H4 (cell line): ENCODE measurements at regions not wholly inside any gene's neighbourhood (a gene's known extent, or its start where the extent isn't known, plus 50 kb on each side); places are given as distances from the start of the nearest gene placed in this dataset.
"Not testable (repeated sequence)": the region's sequence is repeated elsewhere in the genome, so short reads cannot be mapped to it uniquely, and the experiment has no call there.

ENCODE experiments used
- DNase-seq: peaks from one replicate; pipeline ENCODE4 v3.0.0-alpha.2; 2015; ENCODE audit warnings: low spot score

DNA sequence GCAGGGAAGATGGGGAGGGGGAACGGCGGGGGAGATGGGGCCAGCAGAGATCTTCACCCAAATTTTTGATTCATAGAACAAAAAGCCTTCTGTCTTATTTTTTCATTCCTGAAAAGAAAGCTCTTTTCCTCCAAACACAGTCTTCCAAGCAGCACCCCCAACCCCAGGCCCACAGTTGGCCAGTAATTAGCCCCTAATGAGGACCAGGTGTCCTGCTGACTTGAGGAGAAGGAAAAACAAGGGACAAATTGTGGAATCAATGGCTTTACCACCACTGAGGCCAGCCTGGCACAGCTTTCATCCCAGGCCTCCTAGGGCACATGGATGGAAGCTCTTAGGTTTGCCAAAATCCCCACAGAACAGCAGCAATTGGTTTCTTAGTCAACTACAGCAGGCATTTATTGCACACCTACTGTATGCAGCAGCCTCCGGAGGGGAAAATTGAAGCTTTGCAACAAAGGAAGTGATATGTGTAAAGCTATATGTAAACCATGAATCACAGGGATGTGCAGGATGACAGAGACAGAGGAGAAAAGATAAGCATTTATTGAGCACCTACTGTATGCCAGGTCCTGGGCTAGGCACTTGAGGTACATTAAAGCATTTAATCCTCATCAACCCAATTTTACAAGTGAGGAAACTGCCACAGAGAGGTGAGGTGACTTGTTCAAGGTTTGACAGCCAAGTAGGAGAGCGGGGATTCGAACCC is 199.5 kb downstream of the TBC1D2B start:
- no peak for DNase-seq

DNA sequence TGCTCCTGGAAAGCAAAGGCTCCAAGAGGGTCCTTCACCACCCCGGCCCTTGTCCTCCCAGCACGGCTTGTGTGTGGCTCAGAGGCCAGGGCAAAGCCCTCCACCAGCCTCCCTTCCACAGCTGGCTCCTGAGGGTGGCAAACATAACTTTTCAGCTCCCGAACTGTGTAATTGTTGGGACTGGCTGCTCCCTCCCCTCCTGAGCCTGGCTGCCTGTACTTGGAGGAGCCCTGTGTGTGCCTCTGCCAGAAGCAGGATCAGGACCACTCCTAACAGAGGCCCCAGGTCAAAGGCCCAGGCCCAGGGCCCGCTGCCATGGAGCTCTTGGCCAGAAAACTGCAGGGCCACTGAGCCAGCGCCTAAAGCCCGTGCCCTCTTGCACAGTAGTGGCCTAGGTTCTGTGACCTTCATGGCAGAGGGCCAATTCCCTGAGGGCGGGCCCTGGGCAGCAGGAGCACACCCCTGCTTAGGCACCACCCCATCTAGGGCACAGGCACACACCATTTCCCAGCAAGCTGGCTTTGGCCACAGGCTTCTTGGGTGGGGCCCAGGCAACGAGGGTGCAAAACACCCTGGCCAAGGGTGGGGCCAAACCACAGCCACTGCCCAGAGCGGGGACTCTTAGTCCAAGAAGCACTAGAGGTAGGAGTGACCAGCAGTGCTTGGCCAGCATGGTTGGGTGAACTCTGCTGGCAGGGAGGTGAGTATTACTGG is 201.2 kb downstream of the TBC1D2B start:
- not testable (repeated sequence) for DNase-seq

DNA sequence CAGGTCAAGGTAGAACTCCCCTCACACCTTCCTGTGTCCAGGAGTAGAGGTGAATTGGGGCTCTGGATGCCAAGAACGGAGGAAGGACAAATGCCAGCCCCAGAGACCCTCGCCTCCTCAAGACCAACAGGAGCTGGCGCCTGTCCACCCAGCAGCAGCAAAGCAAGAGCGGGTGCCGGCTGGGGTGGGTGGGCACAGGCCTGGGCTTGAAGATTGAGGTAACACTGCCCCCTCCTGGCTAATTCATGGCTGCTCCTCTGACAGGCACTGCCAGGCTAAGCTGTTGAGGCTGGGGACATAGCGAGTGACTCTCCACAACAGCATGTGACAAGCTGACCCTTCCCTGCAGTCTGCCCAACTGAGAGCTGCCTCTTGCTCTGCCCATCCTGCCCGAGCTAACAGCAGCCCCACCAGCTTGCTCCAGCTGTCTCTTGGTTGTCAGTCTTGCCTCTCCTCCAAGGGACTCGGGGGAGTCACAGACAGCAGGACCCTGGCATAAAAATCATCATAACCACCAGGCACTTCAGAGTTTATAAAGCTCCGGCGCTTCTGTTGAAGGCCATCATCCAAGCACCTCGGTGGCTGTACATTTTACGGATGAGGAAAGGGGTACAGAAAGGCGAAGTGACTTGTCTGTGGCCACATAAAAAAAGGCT is 202.3 kb downstream of the TBC1D2B start:
- peak; percentile 50 for DNase-seq

DNA sequence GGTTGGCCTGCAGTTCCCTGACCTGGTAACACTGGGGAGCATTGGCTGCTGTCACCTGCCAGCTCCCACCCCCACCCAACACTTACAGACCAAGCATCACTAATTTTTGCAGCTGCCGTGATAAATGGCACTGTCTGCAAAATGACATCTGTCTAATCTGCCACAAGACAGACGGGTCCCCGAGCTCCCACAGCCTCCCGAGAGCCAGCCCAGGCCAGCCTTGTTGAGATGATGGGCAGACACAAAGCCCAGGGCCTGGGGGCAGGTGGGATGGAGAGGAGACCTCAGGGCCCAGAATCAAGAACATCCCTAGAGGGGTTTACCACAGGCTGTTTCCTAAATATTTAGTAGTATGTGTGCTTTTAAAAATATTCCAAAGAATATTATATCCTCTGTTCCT is 203.4 kb downstream of the TBC1D2B start:
- no peak for DNase-seq

DNA sequence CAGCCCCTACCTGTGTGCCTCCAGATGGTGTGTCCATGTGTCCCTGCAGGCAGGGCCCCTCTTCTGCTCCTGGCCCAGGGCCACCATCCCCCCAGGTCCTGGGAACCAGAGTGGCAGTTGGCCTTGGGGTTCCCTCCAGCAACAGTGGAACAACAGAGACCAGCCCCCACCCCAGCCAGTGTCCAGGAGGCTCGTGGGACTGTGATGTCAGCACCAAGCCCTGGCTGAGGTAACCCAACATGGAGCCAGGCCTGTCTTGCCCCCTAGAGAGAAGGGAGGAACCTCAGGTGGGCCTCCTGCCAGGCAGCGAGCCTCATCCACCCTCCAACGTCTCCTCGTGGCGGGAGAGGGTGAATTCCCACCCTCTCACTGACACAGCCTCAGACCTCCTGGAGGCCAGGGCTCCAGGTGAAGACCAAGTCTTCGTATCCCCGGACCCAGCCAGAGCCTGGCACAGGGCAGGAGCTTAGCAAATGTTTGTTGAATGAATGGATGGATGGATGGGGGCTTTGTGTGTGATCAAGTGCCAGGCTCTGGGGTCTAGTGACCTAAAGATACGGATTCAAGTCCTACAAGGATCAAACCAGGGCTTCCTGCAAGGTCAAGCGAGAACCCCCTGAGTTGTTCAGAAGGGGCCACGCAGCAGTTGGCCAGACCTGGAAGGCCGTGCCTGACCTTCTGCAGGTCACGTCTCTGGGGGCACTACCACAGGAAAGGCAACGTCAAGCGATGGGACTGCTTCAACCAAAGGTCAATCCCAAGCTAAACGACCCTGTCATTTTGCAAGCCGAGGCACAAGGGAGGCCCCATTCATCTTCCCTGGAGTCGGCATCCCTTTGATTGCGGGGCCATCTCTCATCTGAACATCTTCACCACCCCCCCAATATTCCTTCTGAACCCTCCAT is 204.7 kb downstream of the TBC1D2B start:
- not testable (repeated sequence) for DNase-seq

DNA sequence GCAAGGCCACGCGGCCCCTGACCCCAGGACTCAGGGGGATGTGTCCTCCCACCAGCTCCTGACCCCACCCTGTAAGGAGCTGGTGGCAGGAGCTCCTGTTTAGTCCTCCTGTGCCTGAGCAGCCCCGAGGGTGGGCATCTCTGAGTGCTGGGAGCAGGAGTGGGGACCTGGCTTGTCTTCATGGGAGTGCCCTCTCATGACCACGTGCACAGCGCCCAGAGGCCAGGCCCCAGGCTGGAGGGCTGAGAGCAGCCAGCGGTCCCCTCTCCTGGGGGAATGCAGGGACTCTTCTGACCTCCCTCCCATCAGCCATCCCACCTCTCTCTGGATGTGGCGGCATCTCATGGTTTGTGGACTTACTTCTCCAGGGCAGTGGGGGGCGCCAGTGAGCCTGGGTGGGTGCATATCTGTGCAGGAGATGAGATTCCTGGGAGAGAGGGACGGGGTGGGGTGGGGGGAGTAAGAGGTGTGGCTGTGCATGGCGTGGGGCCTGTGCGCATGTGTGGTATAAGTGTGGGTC is 205.6 kb downstream of the TBC1D2B start:
- DNase-seq = no peak

DNA sequence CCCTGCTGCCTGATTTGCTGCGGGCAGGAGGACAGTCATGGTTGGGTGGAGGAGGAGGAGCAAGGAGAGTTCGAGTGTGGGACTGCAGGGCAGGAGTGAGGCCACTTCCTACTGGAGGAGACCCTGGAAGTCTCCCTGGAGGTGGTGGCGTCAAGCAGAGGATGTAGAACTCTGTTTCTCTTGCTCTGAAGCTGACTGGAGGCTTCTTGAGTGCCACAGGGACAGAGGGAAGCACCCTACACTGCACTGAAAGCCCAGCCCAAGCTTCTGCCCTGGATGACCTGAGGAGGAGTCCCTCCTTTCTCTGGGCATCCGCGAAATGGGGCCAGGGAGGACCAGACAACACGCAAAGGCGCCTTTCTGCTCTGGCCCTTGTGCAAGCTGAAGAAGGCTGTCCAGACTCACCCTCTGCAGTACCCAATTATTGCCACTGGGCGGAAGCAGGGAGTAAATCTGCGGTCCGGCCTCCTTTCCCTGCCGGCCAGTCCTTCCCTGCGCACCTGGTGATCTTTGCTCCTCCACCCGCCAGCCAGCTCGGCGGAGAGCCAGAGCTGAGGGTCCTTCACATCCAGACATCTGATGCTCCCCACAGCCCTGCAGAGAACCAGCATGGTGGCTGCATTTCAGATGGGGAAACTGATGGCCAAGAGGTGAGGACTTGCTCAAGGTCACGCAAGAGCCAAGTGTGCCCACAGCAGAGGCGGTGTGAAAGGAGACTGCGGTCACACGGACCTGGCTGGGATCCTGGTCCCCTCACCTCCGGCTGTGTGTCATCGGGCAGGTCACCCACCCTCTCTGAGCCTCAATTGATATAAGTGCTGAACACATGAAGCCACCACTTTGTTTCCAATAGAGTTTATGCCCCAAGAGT is 207.1 kb downstream of the TBC1D2B start:
- peak; percentile 44 for DNase-seq

DNA sequence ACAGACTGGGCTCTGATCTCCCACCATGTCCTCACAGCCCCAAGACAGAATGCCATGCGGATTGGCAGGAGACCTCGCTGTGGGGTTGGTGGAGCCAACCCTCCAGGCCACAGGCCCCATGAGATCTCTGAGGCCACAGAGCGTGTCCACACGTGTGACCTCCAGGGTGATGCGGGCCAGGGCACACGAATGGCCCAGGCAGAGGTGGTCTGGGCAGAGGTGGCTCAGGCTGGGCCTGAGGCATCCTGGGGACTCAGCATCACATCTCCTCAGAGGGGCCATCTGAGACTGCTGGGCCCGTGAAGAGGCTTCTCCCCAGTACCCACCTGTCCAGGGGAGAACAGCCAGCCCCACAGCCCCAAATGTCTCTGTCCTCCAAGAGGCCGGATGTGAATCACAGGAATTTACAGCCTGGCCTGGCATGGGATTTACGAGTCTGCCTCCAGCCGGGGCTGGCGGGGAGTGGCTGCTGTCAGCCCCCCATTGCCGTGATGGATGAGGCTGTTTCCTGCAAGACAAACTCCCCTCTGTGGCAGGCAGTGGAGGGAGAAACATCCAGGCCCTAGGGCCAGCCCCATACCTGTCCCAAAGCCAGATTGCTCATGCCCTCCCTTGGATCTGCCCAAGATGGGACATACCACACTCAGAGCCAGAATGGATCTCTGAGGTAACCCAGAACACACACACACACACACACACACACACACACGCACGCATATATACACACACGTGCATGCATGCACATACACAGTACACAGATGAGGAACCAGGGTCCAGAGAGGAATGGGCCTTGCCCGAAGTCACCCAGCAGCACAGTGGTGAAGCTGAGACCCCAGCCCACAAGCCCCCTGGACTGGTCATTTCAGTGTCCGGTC is 208.3 kb downstream of the TBC1D2B start:
- no peak for DNase-seq

DNA sequence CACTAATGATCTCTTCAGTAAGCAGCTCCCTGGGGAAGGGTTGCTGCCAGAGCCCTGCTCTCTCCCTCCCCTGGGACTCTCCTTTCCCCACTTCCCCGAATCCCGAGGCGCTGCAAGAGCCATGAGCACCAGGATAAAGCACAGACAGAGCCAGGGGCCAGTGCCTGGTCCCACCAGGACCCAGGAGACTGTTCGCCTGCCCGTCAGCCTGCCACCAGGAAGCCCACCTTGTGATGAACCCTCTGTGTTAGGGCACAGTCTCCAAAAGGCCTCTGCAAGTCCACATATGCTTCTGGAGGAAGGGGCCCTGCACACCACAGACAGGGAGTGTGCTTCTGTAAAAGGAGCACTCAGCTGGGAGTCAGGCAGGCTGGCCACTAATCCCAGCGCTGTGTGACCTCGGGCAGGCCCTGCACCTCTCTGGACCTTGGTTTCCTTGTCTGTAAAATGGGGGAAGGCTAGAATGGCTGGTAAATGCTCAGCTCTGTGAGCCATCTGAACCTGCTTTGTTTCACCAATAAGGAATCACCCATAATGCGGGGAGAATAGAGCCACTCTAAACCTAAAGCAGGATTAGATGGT is 209.4 kb downstream of the TBC1D2B start:
- DNase-seq = not testable (repeated sequence)

DNA sequence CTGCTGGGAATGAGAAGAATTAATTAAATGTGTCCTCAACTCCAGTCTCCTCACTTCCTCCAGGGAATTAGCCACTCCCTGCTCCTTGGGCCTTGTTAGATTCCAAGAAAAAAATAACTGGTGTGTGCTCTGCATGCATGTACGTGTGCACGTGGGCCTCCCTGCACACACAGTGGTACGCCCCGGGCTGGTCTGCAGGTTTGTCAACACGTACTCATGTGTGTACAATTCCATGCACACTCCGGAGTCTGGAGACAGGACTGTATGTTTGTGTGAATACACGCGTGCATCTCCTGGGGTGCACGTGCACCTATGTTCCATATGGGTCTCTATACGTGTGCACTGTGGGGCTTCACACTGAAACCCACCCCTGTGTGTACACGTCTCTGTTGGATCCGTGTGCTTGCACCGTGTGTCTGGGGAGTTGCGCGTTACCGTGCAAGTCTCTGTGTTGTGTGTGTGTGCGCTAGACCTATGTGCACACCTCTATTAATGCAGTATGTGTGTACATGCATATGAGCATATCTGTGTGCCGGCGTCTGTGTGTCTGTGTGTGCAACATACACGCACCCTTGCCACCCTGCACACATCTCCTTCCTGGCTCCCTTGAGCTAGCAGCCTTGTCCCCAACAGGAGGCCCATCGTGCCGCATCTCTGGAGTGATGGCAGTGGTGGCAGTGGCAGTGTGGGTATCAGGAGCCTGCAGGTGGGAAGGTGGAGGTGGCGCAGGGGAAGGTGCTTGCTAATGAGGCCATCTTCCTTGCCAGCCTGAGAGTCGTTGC is 210.1 kb downstream of the TBC1D2B start:
- DNase-seq = no peak

DNA sequence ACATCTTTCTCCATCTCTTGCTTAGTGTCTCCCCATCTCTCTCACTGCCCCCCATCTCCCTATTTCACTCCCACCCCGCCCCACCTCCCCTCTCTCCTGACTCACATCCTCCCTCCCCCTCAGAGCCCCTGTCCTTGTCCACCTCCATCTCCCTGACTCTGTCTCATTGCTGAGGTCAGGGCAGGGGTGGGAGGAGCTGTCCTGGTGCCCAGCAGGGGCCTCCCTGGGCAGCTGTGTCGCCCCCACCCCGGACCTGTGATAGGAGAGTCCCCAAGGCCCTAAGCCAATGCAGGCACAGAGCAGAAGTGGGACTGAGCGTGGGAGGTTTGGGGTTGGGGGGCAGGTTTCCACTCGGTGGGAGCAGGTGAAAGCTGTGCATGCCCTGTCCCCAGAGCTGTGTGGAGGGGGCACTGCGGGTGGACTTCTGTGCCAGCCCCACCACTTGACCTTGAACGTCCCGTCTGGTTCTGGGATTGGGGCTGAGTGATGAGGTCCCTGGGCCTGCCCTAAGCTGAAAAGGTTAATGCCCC is 210.8 kb downstream of the TBC1D2B start:
- DNase-seq = no peak

DNA sequence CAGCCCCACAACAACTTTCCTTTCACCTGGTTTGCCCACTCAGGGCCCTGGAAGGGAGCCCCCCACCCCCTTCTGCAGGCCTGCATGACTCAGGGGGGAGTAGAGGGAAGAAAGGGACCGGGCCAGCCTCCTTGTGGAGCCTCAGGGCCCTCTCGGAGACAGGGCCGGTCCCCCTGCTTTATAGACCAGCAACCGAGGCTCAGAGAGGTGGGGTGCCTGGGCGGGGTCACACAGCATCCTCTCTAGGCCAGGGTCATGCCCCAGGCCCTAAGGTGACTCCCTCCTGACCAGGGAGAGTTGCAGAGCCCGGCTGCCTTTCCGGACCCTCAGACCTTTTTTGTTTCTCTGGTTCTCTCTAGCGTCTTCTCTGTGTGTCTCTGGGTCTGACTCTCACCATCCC is 211.3 kb downstream of the TBC1D2B start:
- DNase-seq = no peak

DNA sequence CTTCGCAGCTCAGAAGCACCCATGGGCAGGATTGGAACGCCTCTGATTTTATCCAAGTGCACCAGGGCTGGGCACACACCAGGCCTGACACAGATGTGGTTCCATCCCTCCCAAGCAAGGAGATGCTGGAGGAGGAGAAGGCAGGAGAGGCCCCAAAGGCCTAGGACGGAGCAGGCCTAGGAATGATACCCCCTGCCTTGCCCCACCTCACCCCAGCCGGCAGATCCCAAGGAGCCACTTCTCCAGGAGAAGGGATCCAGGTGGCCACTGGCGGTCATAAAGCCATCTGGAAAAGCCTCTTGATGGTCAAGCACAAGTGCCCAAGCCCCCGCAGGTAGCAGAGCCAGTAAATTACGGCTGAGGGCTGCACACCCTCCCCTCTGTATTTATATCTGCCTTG is 211.8 kb downstream of the TBC1D2B start:
- DNase-seq = no peak

DNA sequence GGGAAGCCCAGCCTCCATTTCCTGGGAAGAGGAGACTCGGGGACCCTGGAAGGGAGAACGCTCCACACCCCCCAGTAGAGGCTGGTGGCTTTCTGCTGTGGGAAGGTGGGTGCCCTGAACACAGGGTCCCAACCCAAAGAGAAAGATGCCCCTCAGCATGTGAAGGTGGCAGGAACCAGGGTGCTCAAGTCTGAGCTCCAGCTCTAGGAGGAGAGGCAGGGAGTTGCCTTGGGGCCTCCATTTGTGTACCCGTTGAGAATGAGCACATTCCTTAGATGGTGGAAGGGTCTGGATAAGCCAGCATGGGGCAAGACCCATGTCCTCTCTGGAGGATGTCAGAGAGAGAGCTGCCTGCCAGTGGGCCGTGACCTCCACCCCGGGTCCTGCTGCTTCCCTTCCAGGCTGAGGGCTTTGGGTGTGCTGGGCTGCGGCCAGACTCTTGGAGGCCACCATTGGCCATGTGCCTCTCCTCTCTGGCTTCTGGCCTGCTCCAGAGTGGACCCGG is 212.4 kb downstream of the TBC1D2B start:
- DNase-seq = no peak

DNA sequence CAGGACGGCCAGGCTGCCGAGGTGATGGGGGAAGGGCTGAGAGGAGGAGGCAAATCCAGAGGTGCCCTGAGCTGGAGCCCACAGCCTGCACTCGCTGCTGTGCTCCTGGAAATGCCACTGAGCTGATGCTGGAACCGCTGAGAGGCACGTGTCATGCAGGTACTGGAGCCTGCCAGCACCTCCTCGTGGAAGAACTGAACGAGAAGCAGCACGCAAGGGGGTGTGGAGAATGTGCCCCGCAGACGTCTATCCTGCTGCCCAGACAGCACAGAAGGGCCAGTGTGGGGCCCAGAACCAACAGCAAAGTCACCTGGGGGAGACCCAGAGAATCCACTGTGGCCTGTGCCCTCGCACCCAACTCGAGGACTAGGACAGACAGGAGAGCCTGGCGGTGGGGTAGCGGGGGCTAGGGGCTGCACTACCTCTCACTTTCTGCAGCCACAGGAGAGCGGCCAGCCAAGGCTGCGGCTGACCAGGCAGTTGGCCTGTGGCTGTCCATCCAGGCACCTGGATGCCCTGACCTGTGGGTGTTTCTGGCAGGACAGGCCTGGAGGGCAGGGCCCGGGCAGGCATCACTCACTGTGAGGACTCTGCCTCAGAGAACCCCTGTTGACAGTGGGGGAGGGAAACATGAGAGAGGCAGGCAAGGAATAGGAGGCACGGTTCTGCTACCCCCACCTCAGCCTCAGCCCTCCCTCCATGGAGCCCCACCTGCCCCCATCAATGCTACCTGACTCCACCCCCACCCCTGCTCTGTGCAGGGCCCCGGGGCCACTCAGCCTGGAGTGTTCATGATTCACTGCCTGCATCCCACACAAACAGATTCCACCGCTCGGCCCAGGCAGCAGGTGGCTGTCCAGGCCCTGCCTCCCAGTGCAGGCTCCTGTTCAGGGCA is 213.1 kb downstream of the TBC1D2B start:
- no peak for DNase-seq

DNA sequence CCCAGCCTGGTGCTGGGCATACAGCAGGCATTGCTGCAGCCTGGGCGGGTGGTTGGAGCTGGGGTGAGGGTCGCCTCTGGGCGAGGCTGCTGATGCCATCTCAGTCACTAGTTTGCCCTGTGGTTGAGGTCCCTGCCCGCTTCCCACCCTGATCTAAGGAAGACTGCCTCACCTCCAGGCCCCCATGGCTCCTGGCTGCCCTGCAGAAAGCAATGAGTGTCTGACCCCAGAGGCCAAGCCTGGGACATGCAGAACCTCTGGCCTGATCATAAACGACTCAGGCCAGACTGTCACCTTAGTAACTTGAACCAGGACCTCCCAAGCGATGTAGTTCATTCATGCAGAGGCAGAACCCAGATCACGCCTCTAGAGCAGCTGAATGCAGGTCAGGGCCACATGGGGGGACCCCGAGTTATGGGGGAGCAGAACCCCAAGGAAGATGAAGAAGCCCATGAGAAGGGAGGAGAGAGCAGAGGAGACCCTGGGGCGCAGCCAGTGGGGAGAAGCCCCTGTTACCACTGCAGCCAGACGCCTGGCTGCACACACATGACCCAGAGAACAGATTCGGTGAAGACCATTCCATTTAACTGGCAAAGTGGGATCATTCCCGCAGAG is 213.9 kb downstream of the TBC1D2B start:
- DNase-seq = no peak
